ENCODE measurements at regions not wholly inside any gene's neighbourhood (a gene's known extent, or its start where the extent isn't known, plus 50 kb on each side); places are given as distances from the start of the nearest gene placed in this dataset.
A peak's percentile ranks its signal among the peaks of the same experiment; 100 is the strongest.
"Not testable (repeated sequence)": the region's sequence is repeated elsewhere in the genome, so short reads cannot be mapped to it uniquely, and the experiment has no call there.

DNA sequence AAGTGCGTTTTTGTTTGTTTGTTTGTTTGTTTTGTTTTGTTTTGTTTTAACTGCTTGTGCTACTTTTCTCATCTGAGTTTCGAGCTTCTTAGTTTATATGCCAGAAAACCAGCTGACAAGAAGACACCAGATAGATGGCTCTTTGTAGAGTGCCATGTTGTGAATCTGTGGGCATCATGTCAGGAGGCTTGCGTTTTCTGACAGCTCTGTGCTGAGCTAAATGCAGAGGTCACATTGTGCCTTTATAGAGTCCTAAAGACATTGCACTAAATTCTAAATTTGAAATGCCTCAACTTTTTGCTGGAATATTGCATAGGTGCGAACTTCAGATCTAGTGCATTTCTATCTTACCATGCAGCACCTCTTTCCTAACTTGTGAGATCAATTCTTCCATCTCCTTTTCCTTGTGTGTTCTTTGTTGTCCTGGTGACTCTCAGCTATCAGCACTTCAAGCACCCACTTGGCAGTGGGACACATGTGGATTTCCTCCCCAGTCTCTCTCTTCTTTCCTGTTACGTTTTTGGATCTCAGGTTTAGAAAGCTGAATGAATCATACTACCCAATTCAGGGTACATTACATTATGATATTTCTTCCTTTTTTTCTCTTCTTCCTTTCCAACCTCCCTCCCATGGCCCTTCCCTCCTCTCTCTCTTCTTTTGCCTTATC lies 379.0 kb upstream of the RPS23 start:
- DNase-seq (ENCODE audit: low read depth, low spot score), result no peak

DNA sequence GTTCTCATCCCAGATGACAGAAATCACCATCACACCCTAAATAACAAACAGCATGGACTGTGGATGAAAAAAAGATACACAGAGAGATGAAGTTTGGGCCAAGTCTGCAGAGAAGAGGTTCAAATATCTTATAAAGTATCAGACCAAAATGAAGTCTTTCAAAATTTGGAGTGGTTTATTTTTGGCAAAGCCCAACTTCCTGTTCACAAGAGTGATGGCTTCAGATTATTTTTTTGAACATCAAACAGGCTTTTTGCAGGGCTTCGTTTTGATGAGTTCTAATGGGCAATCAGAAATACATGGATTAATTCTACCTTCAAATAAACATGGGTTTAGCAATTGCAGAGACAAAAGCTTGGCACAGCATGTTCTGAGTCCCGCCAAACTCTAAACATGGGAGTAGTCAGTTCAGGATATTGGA lies 378.2 kb upstream of the RPS23 start:
- no peak for DNase-seq (ENCODE audit: low read depth, low spot score)

GRCh38 chr5:82655078-82655477 lies 376.9 kb upstream of the RPS23 start:
- DNase-seq (ENCODE audit: low read depth, low spot score), result no peak

DNA sequence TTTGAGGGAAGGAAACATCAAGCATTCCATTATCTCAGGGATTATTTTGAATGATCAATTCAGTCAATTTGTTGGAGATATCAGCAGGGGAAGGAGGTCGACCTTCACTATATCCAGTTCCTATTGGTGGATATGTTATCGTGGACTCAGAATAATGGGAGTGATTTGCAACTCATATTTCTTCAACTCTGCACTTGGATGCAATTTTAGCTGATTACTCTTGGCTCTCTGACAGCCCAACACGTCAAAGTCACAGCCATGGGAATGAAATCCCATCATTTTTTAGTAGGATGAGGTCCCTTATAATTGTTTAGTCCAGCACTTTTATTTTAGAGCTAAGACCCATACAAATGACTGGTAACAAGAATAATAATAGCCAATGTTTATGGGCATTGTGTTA lies 371.8 kb upstream of the RPS23 start:
- no peak for DNase-seq (ENCODE audit: low read depth, low spot score)

DNA sequence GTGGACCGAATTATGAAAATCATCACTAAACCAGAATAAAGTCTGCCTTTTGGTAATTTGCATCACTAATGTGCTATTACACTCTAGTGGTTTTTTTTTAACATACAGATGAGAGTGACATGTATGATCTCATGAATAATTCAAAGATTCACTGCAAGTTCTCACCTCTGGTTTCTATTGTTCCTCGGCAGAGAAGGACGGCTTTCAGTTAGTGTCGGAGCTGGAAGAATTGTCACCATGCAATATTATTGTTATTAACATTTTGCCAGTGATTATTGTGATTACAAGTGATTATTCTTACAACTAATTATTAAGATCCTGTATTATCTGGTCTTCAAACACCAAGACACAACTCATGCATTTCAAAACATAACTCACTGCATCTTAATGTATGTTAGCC lies 366.6 kb upstream of the RPS23 start:
- no peak for DNase-seq (ENCODE audit: low read depth, low spot score)

- DNase-seq (ENCODE audit: low read depth, low spot score), result no peak
Measured at GRCh38 chr5:82644229-82644628, 366.1 kb upstream of the RPS23 start.

- no peak for DNase-seq (ENCODE audit: low read depth, low spot score)
Measured at GRCh38 chr5:82642313-82642712, 364.2 kb upstream of the RPS23 start.

DNA sequence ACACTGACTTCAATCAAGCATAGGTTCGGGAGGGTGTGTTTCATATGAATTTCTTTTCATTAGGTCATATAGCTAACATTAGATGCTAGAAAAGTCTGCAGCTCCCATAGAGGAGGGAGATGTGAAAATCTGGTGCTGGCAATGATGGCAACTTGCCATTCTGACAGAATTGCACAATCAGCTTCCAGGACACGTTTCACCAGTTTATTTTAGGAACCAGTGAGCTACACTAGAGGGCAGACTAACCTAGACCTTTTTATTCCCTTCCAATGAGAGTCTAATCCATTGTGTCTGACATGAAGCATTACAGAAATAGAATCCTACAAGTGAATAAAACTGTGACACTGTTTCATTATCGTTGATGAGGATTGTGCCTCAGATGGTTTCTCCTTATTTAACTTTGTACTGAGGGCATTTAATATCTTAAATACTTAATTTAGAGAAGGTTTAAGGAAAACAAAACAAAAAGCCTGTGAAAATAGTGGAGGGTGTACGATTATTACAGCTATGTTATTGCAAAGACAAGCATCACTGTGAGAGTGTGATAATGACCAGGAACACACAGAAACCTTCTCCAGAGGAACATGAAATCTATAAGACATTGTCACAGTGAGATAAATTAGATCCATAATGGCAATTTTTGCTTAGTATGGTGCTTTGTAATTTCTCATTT lies 363.3 kb upstream of the RPS23 start:
- peak; percentile 76 for DNase-seq (ENCODE audit: low read depth, low spot score)

GRCh38 chr5:82640916-82641315 lies 362.8 kb upstream of the RPS23 start:
- DNase-seq (ENCODE audit: low read depth, low spot score), result no peak

DNA sequence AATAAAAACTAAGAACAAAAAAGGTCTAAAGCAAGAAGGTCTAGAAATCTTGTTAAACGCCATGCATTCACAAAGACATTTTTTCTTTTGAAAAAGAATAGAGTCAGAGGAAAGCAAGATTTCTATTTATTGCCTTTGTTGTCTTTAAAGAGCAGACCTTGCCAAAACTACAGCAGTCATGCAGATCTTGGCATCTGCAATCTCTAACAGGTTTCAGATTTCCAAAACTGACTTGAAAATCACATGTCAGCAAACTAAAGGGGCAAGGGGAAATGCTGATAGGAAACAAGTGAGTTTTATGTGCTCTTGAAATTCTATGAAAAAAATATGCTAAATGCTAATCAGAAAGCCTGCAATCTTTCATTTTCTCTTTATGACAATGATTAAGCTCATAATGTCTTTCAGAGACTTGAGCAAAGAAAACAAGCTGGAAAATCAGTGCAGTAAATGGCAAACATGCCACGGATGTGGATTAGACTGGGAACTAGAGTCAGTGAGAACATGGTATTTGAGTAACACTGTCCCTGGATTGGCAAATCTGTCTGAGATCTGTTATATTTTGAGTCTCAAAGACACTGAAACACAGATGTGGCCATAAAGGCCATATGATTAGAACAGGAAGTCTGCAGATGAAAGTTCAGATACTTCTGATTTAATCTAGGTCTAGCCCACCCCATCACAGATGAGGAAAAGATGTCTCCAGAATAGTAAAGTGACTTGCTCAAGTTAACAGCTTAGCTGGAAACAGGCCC lies 361.4 kb upstream of the RPS23 start:
- no peak for DNase-seq (ENCODE audit: low read depth, low spot score)

DNA sequence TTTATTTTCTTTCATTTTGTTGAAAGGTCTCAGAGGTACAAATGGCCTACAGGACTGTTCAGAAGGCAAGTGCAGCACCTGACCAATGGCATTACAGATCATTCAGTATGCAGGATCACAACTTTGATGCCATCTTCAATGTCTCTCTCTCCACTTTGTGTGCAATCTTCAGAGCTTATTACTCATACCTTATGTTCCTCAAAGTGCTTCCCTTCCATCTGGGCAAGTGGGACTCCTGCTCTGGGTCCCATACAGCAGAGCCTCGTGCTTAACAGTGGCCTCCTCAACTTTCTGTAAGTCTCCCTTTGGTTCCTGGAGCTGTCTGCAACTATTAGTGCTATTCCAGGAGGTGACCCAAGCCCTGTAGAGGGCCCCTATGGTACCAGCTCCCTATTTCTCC lies 358.4 kb upstream of the RPS23 start:
- no peak for DNase-seq (ENCODE audit: low read depth, low spot score)

DNA sequence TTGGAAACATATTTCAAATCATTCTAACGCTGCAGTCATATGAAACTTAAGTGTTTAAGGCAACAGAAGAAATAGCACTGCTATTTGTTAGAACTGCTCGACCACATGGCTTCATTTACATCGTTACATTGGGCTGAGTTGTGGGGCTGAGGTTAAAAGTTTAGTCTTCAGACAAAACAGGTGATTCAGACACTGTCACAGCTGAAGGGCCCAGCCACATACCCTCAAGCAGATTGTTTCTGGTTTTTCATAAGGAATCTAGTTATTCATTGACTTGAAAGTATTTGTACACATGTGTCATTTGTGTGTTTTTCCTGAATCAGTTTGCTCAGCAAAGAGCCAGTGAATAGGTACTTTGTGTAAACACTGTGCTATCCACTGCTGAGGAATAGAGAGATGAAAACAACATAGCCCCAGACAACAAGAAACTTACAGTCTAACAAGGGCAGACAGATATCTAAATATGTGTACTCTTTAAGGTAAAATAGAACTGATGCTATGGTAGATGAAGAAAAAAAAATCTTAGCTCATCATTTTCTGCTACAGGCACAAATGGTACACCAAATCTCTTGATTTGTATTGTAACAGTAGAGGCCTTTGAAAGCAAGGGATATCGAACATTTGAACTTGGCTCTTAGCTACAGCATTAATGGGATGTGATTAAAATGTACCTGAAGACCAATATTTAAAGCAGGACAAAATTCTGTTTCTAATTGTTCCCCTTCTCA lies 357.6 kb upstream of the RPS23 start:
- DNase-seq (ENCODE audit: low read depth, low spot score), result no peak

- DNase-seq (ENCODE audit: low read depth, low spot score), result no peak
Measured at GRCh38 chr5:82628364-82628910, 350.3 kb upstream of the RPS23 start.

- not testable (repeated sequence) for DNase-seq (ENCODE audit: low read depth, low spot score)
Measured at GRCh38 chr5:82626905-82627591, 348.9 kb upstream of the RPS23 start.

DNA sequence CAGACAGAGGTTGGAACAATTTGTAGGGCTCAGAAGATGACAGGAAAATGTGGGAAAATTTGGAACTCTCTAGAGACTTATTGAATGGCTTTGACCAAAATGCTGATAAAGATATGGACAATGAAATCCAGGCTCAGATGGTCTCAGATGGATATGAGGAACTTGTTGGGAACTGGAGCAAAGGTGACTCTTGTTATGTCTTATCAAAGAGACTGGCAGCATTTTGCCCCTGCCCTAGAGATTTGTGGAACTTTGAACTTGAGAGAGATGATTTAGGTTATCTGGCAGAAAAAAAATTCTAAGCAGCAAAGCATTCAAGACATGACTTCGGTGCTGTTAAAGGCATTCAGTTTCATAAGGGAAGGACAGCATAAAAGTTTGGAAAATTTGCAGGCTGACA lies 347.9 kb upstream of the RPS23 start:
- not testable (repeated sequence) for DNase-seq (ENCODE audit: low read depth, low spot score)

DNA sequence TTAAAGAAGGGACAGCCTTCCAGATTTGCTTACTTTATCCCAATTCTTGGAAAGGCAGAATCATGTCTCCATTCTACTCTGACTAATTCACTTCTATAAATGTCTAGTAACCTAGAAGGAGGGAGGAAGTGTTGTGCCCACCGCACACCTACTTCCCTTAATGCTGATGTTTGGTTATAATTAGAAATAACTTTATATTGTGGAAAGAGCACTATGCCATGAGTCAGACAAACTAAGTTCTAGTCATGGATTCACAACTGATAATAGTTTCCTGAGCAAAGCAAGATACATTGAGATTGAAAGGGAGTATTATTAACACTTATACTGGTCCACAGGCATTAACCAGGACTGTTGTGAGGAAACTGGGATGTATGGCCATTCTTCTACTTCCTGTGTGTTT lies 345.9 kb upstream of the RPS23 start:
- DNase-seq (ENCODE audit: low read depth, low spot score), result no peak

GRCh38 chr5:82622711-82623514 lies 344.8 kb upstream of the RPS23 start:
- DNase-seq (ENCODE audit: low read depth, low spot score), result no peak

- no peak for DNase-seq (ENCODE audit: low read depth, low spot score)
Measured at GRCh38 chr5:82622205-82622604, 344.1 kb upstream of the RPS23 start.

- peak; percentile 32 for DNase-seq (ENCODE audit: low read depth, low spot score)
Measured at GRCh38 chr5:82620957-82621600, 342.9 kb upstream of the RPS23 start.

GRCh38 chr5:82619097-82619496 lies 340.9 kb upstream of the RPS23 start:
- no peak for DNase-seq (ENCODE audit: low read depth, low spot score)
